Body of pancreas (tissue), 4 donors: ENCODE measurements at regions not wholly inside any gene's neighbourhood (a gene's known extent, or its start where the extent isn't known, plus 50 kb on each side); places are given as distances from the start of the nearest gene placed in this dataset.
A peak's percentile ranks its signal among the peaks of the same experiment; 100 is the strongest.

Experiments
- ATAC-seq: fragments of 150-250 bp; one replicate; pipeline ENCODE4 v1.9.1; 2016
- DNase-seq, 4 donors: peaks; one replicate each; pipeline ENCODE4 v3.0.0-alpha.2; 2019
- H3K27ac ChIP-seq, 4 donors: fragments of 200-600 bp; sonication (generic); 1 replicate in 3 of 4; 2 replicates in 1 of 4; pipeline versions ENCODE4 v1.5.1 to v1.6.1; 2016 to 2019; ENCODE audit warnings: mild to moderate bottlenecking in 1 of 4, mixed read lengths in 1 of 4, moderate library complexity in 1 of 4
- H3K27me3 ChIP-seq, 2 donors: fragments of 200-600 bp; sonication (generic); one replicate each; pipeline ENCODE4 v1.6.0; 2016; ENCODE audit warnings: mild to moderate bottlenecking in 1 of 2
- H3K36me3 ChIP-seq, 2 donors: fragments of 200-600 bp; sonication (generic); replicated peaks in 1 of 2; 2 replicates each; pipeline ENCODE4 v1.5.1; 2016; ENCODE audit warnings: low read depth in 2 of 2; ENCODE audit not compliant: insufficient read depth in 1 of 2
- H3K4me1 ChIP-seq: fragments of 200-600 bp; sonication (generic); one replicate; pipeline ENCODE4 v1.6.0; 2016
- H3K4me3 ChIP-seq, 2 donors: fragments of 200-600 bp; sonication (generic); 1 replicate in 1 of 2; 2 replicates in 1 of 2; pipeline ENCODE4 v1.5.1; 2016 to 2019
- H3K9me3 ChIP-seq, 3 donors: fragments of 200-600 bp; sonication (generic); 1 replicate in 2 of 3; 2 replicates in 1 of 3; pipeline ENCODE4 v1.5.1; 2016
- POLR2A ChIP-seq, 3 donors: fragments of 450-650 bp; IDR thresholded peaks; one replicate each; pipeline ENCODE4 v1.6.1; 2016; ENCODE audit warnings: antibody characterized with exemption in 3 of 3, mild to moderate bottlenecking in 2 of 3
- WGBS, 2 donors: methylation state at CpG; one replicate each; pipeline ENCODE4 v1.1.5; 2017; 5-methylcytosine and 5-hydroxymethylcytosine counted together
- intact Hi-C: fragments of 100-400 bp; cut with DNase I; formaldehyde crosslinking; loops from one replicate; pipeline ENCODE4 v1.15.1; 2023
- TF ChIP-seq, protein P1 (sequence below), 7 experiments: fragments of 450-650 bp in 4 of 7; fragments of 200-600 bp in 3 of 7; sonication (generic) in 3 of 7; IDR thresholded peaks; one replicate each; pipeline ENCODE4 v1.5.1; 2016 to 2019; ENCODE audit warnings: antibody characterized with exemption in 7 of 7

- Histone ChIP-seq H3K4me1 (no peaks in the 10 kb centered on the region), H3K9me3 (no peaks in the 10 kb centered on the region), H3K27ac (no peak overlapping the region), H3K36me3 (no peaks in the 10 kb centered on the region), H3K4me3 (no peak overlapping the region), H3K27me3 (no peaks in the 10 kb centered on the region)
- no peak for ATAC-seq
- intact Hi-C loops = no loop called here
- 56 to 70% methylated on average over 3 of the region's 3 CpGs for WGBS, 2 donors
- TF ChIP-seq, protein P1, sequence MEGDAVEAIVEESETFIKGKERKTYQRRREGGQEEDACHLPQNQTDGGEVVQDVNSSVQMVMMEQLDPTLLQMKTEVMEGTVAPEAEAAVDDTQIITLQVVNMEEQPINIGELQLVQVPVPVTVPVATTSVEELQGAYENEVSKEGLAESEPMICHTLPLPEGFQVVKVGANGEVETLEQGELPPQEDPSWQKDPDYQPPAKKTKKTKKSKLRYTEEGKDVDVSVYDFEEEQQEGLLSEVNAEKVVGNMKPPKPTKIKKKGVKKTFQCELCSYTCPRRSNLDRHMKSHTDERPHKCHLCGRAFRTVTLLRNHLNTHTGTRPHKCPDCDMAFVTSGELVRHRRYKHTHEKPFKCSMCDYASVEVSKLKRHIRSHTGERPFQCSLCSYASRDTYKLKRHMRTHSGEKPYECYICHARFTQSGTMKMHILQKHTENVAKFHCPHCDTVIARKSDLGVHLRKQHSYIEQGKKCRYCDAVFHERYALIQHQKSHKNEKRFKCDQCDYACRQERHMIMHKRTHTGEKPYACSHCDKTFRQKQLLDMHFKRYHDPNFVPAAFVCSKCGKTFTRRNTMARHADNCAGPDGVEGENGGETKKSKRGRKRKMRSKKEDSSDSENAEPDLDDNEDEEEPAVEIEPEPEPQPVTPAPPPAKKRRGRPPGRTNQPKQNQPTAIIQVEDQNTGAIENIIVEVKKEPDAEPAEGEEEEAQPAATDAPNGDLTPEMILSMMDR (IDR thresholded peaks at IDR 0.05) = no peak
- TF ChIP-seq POLR2A (IDR thresholded peaks at IDR 0.05) = no peak
- DNase-seq = no peak
Observed at GRCh38 chr4:64718091-64718490, 308.8 kb upstream of the TECRL start.

GRCh38 chr4:64715741-64716140 lies 306.5 kb upstream of the TECRL start:
- no peak overlapping the region for H3K27ac ChIP-seq
- TF ChIP-seq, protein P1 (IDR thresholded peaks at IDR 0.05) = no peak
- TF ChIP-seq POLR2A (IDR thresholded peaks at IDR 0.05) = no peak
- H3K9me3 ChIP-seq = no peaks in the 10 kb centered on the region
- H3K4me1 ChIP-seq = no peaks in the 10 kb centered on the region
- H3K36me3 ChIP-seq = no peaks in the 10 kb centered on the region
- no peak for DNase-seq
- H3K27me3 ChIP-seq = no peaks in the 10 kb centered on the region
- H3K4me3 ChIP-seq = no peak overlapping the region
- no peak for ATAC-seq
- intact Hi-C loops = no loop called here

DNA sequence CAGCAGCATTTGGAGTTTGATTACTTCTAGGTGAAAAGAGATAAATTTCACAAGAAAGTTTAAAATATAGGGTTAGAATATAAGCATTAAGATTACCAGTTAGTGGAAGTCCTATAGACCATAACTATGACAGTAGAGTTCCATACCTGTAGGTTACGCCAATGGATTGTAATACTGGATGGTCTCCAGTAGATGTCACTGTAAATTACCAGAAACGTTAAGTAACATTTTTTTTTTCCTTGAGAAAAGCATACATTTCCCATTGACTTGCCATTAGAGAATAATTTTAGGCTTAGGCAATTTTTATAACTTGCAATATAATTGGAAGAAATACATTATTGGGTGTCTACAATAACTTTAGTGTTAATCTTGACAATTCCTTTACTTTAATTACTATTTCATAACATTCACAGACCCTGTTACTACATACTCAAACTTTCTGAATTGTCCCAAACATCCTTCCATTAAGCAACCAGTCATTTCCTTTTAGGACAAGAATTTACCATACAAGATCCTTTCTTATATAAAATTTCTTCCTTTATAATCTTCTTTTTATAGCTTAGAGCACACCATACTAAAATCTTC lies 304.1 kb upstream of the TECRL start:
- intact Hi-C loops = no loop called here
- TF ChIP-seq, protein P1 (IDR thresholded peaks at IDR 0.05) = peak in 6 of 7 experiments; percentile 35 to 59 (median 43)
- TF ChIP-seq POLR2A (IDR thresholded peaks at IDR 0.05) = no peak
- no peak overlapping the region for H3K27ac ChIP-seq
- H3K4me3 ChIP-seq = no peak overlapping the region
- peak; percentile 47 for ATAC-seq
- 1 to 7% methylated on average over 2 of the region's 2 CpGs for WGBS, 2 donors
- H3K36me3 ChIP-seq = no peaks in the 10 kb centered on the region
- H3K27me3 ChIP-seq = no peaks in the 10 kb centered on the region
- no peaks in the 10 kb centered on the region for H3K9me3 ChIP-seq
- no peaks in the 10 kb centered on the region for H3K4me1 ChIP-seq
- DNase-seq = no peak

GRCh38 chr4:64712590-64712989 lies 303.3 kb upstream of the TECRL start:
- ATAC-seq (no peak), DNase-seq (no peak)
- Histone ChIP-seq H3K27ac (no peak overlapping the region), H3K4me3 (no peak overlapping the region), H3K36me3 (no peaks in the 10 kb centered on the region), H3K27me3 (no peaks in the 10 kb centered on the region), H3K4me1 (no peaks in the 10 kb centered on the region), H3K9me3 (no peaks in the 10 kb centered on the region)
- intact Hi-C loops = no loop called here
- 50 to 56% methylated on average over 8 of the region's 8 CpGs for WGBS, 2 donors
- TF ChIP-seq, protein P1 (IDR thresholded peaks at IDR 0.05) = no peak
- no peak for TF ChIP-seq POLR2A (IDR thresholded peaks at IDR 0.05)

GRCh38 chr4:64705989-64706388 lies 296.7 kb upstream of the TECRL start:
- Histone ChIP-seq H3K4me1 (no peaks in the 10 kb centered on the region), H3K27me3 (no peaks in the 10 kb centered on the region), H3K27ac (no peak overlapping the region), H3K9me3 (no peaks in the 10 kb centered on the region), H3K4me3 (no peak overlapping the region), H3K36me3 (no peaks in the 10 kb centered on the region)
- intact Hi-C loops = no loop called here
- no peak for DNase-seq
- ATAC-seq = no peak
- TF ChIP-seq, protein P1 (IDR thresholded peaks at IDR 0.05) = no peak
- no peak for TF ChIP-seq POLR2A (IDR thresholded peaks at IDR 0.05)
- 69 to 77% methylated on average over 3 of the region's 3 CpGs for WGBS, 2 donors
